ENCODE measurements at regions not wholly inside any gene's neighbourhood (a gene's known extent, or its start where the extent isn't known, plus 50 kb on each side); places are given as distances from the start of the nearest gene placed in this dataset.

- DNase-seq (ENCODE audit: low spot score) = no peak
These were observed 652.1 kb downstream of the TLE4 start for GRCh38 chr9:80223897-80224296.

- DNase-seq (ENCODE audit: low spot score) = no peak
These were observed 650.9 kb downstream of the TLE4 start for GRCh38 chr9:80222466-80223169.

GRCh38 chr9:80218328-80218727 is 646.6 kb downstream of the TLE4 start:
- no peak for DNase-seq (ENCODE audit: low spot score)

- DNase-seq (ENCODE audit: low spot score) = no peak
These were observed 641.8 kb downstream of the TLE4 start for GRCh38 chr9:80213613-80214012.

GRCh38 chr9:80208696-80209095 is 636.9 kb downstream of the TLE4 start:
- DNase-seq (ENCODE audit: low spot score) = no peak

- no peak for DNase-seq (ENCODE audit: low spot score)
These were observed 632.3 kb downstream of the TLE4 start for GRCh38 chr9:80204054-80204453.

GRCh38 chr9:80197661-80198060 is 625.9 kb downstream of the TLE4 start:
- DNase-seq (ENCODE audit: low spot score) = no peak

GRCh38 chr9:80191108-80191507 is 619.3 kb downstream of the TLE4 start:
- DNase-seq (ENCODE audit: low spot score) = no peak

GRCh38 chr9:80188579-80188978 is 616.8 kb downstream of the TLE4 start:
- DNase-seq (ENCODE audit: low spot score) = no peak

GRCh38 chr9:80185112-80185738 is 613.5 kb downstream of the TLE4 start:
- DNase-seq (ENCODE audit: low spot score) = no peak

- no peak for DNase-seq (ENCODE audit: low spot score)
These were observed 606.2 kb downstream of the TLE4 start for GRCh38 chr9:80177949-80178480.

- peak; percentile 24 for DNase-seq (ENCODE audit: low spot score)
These were observed 603.8 kb downstream of the TLE4 start for GRCh38 chr9:80175286-80176150.

- DNase-seq (ENCODE audit: low spot score) = no peak
These were observed 592.1 kb downstream of the TLE4 start for GRCh38 chr9:80163889-80164288.

GRCh38 chr9:80158554-80159170 is 586.9 kb downstream of the TLE4 start:
- DNase-seq (ENCODE audit: low spot score) = no peak

GRCh38 chr9:80158131-80158530 is 586.4 kb downstream of the TLE4 start:
- no peak for DNase-seq (ENCODE audit: low spot score)

GRCh38 chr9:80157561-80157983 is 585.8 kb downstream of the TLE4 start:
- no peak for DNase-seq (ENCODE audit: low spot score)

GRCh38 chr9:80156756-80157472 is 585.1 kb downstream of the TLE4 start:
- no peak for DNase-seq (ENCODE audit: low spot score)

- DNase-seq (ENCODE audit: low spot score) = no peak
These were observed 584.5 kb downstream of the TLE4 start for GRCh38 chr9:80156262-80156661.

- DNase-seq (ENCODE audit: low spot score) = no peak
These were observed 576.1 kb downstream of the TLE4 start for GRCh38 chr9:80147866-80148265.

- DNase-seq (ENCODE audit: low spot score) = no peak
These were observed 574.7 kb downstream of the TLE4 start for GRCh38 chr9:80146466-80146865.

GRCh38 chr9:80144856-80145255 is 573.1 kb downstream of the TLE4 start:
- DNase-seq (ENCODE audit: low spot score) = no peak

- no peak for DNase-seq (ENCODE audit: low spot score)
These were observed 572.6 kb downstream of the TLE4 start for GRCh38 chr9:80144406-80144805.
